DND-41 (cell line): ENCODE measurements at regions not wholly inside any gene's neighbourhood (a gene's known extent, or its start where the extent isn't known, plus 50 kb on each side); places are given as distances from the start of the nearest gene placed in this dataset.

Source experiments
- ATAC-seq: fragments of 200-7000 bp; cut with Tn5 transposase; 3 replicates; pipeline ENCODE4 v1.9.1; 2021; ENCODE audit warnings: low read depth; ENCODE audit not compliant: insufficient read depth
- DNase-seq: peaks from one replicate; pipeline ENCODE4 v3.0.0-alpha.2; 2020
- H2AFZ ChIP-seq: 2 replicates; pipeline ENCODE4 v1.6.0; 2012; ENCODE audit warnings: low read depth, low read length
- H3K27ac ChIP-seq: 2 replicates; pipeline ENCODE4 v1.5.1; 2012; ENCODE audit warnings: low read length, inconsistent platforms
- H3K27me3 ChIP-seq: fragments of 200-600 bp; sonication (generic); 2 replicates; pipeline ENCODE4 v1.6.0; 2012; ENCODE audit warnings: low read length, mild to moderate bottlenecking, inconsistent platforms; ENCODE audit not compliant: insufficient read depth, poor library complexity
- H3K36me3 ChIP-seq: 2 replicates; pipeline ENCODE4 v1.5.1; 2012; ENCODE audit warnings: low read length, inconsistent platforms; ENCODE audit not compliant: insufficient read depth
- H3K4me1 ChIP-seq: 2 replicates; pipeline ENCODE4 v1.5.1; 2012; ENCODE audit warnings: mild to moderate bottlenecking, low read length; ENCODE audit not compliant: insufficient read depth
- H3K4me2 ChIP-seq: 2 replicates; pipeline ENCODE4 v1.6.0; 2012; ENCODE audit warnings: mild to moderate bottlenecking, moderate library complexity, low read length, inconsistent platforms; ENCODE audit not compliant: insufficient read depth
- H3K4me3 ChIP-seq, 2 experiments: fragments of 200-600 bp in 1 of 2; shearing (Covaris generic) in 1 of 2; 2 replicates each; pipeline ENCODE4 v1.5.1; 2012 to 2016; ENCODE audit warnings: inconsistent platforms in 2 of 2, low read length in 2 of 2, mild to moderate bottlenecking in 2 of 2, low read depth in 1 of 2, moderate library complexity in 1 of 2
- H3K79me2 ChIP-seq: 2 replicates; pipeline ENCODE4 v1.6.0; 2012; ENCODE audit warnings: low read length, inconsistent platforms; ENCODE audit not compliant: insufficient read depth
- H3K9ac ChIP-seq: 2 replicates; pipeline ENCODE4 v1.6.0; 2012; ENCODE audit warnings: low read depth, mild to moderate bottlenecking, inconsistent platforms, low read length, moderate library complexity
- H3K9me3 ChIP-seq: 2 replicates; pipeline ENCODE4 v1.5.1; 2012; ENCODE audit warnings: low read length, moderate library complexity, mild to moderate bottlenecking, inconsistent platforms; ENCODE audit not compliant: insufficient read depth, severe bottlenecking
- H4K20me1 ChIP-seq: 2 replicates; pipeline ENCODE4 v1.6.0; 2012; ENCODE audit warnings: low read length; ENCODE audit not compliant: insufficient read depth
- CTCF ChIP-seq: IDR thresholded peaks from 2 replicates; pipeline ENCODE4 v1.5.1; 2012; ENCODE audit warnings: borderline replicate concordance, low read length, moderate library complexity, mild to moderate bottlenecking; ENCODE audit not compliant: poor library complexity, severe bottlenecking; ENCODE audit errors: extremely low read depth
- EZH2 ChIP-seq: IDR thresholded peaks from 3 replicates; pipeline ENCODE4 v1.6.1; 2012; ENCODE audit warnings: borderline replicate concordance, low read depth, mild to moderate bottlenecking, moderate library complexity, low read length, inconsistent platforms; ENCODE audit not compliant: severe bottlenecking

GRCh38 chr10:90313576-90314325 is 544.1 kb downstream of the HTR7 start:
- Histone ChIP-seq H3K4me1 (no peaks in the 10 kb centered on the region), H4K20me1 (no peaks in the 10 kb centered on the region), H3K27me3 (no peaks in the 10 kb centered on the region), H3K4me3 (no peak overlapping the region), H3K4me2 (no peak overlapping the region), H3K9ac (no peak overlapping the region), H3K9me3 (no peaks in the 10 kb centered on the region), H3K36me3 (no peaks in the 10 kb centered on the region), H3K79me2 (no peaks in the 10 kb centered on the region), H2AFZ (no peak overlapping the region), H3K27ac (no peak overlapping the region)
- TF ChIP-seq EZH2 (no peak), CTCF (no peak)
- DNase-seq (no peak), ATAC-seq (no peak)

GRCh38 chr10:90314718-90315117 is 543.1 kb downstream of the HTR7 start:
- no peak for TF ChIP-seq EZH2
- no peak for TF ChIP-seq CTCF
- H3K79me2 ChIP-seq = no peaks in the 10 kb centered on the region
- no peaks in the 10 kb centered on the region for H3K4me1 ChIP-seq
- no peaks in the 10 kb centered on the region for H4K20me1 ChIP-seq
- H3K27me3 ChIP-seq = peaks cover 3% of the 10 kb centered on the region
- no peaks in the 10 kb centered on the region for H3K9me3 ChIP-seq
- H3K9ac ChIP-seq = no peak overlapping the region
- no peak for DNase-seq
- H3K36me3 ChIP-seq = no peaks in the 10 kb centered on the region
- no peak overlapping the region for H3K27ac ChIP-seq
- H3K4me2 ChIP-seq = no peak overlapping the region
- no peak for ATAC-seq
- H2AFZ ChIP-seq = no peak overlapping the region
- no peak overlapping the region for H3K4me3 ChIP-seq

GRCh38 chr10:90317172-90317571 is 540.7 kb downstream of the HTR7 start:
- H3K9ac ChIP-seq = no peak overlapping the region
- DNase-seq (no peak), ATAC-seq (no peak)
- no peaks in the 10 kb centered on the region for H3K9me3 ChIP-seq
- no peaks in the 10 kb centered on the region for H4K20me1 ChIP-seq
- no peak overlapping the region for H2AFZ ChIP-seq
- H3K4me2 ChIP-seq = no peak overlapping the region
- H3K4me1 ChIP-seq = no peaks in the 10 kb centered on the region
- no peak for TF ChIP-seq EZH2
- no peak for TF ChIP-seq CTCF
- no peak overlapping the region for H3K27ac ChIP-seq
- no peaks in the 10 kb centered on the region for H3K79me2 ChIP-seq
- H3K4me3 ChIP-seq = no peak overlapping the region
- no peaks in the 10 kb centered on the region for H3K36me3 ChIP-seq
- peaks cover 5% of the 10 kb centered on the region for H3K27me3 ChIP-seq

GRCh38 chr10:90318659-90319058 is 539.2 kb downstream of the HTR7 start:
- no peaks in the 10 kb centered on the region for H3K36me3 ChIP-seq
- no peak overlapping the region for H3K4me3 ChIP-seq
- H2AFZ ChIP-seq = no peak overlapping the region
- H3K9ac ChIP-seq = no peak overlapping the region
- DNase-seq (no peak), ATAC-seq (no peak)
- H3K4me1 ChIP-seq = no peaks in the 10 kb centered on the region
- no peak overlapping the region for H3K4me2 ChIP-seq
- H4K20me1 ChIP-seq = no peaks in the 10 kb centered on the region
- no peaks in the 10 kb centered on the region for H3K79me2 ChIP-seq
- H3K27me3 ChIP-seq = peaks cover 5% of the 10 kb centered on the region
- TF ChIP-seq EZH2 (no peak), CTCF (no peak)
- H3K9me3 ChIP-seq = no peaks in the 10 kb centered on the region
- no peak overlapping the region for H3K27ac ChIP-seq
